ENCODE measurements at regions not wholly inside any gene's neighbourhood (a gene's known extent, or its start where the extent isn't known, plus 50 kb on each side); places are given as distances from the start of the nearest gene placed in this dataset.

DNA sequence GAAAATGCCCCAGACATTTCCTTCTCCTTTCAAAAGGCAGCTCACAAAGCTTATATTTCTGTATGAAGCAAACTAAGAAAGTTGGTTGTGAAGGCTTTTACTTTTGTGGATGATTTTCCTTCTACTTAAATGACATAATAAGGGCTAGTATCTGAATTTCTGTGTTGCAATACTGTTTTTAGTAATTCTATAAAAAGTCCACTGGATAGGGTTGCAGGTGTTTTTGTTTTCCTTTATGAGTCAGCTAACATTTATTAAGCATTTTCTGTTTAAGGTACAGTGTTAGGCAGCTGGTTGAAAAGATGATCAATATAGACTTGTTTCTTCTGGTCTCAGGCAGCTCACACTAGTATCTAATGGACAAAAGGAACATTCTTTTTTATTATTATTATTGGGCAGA lies 722.2 kb downstream of the RWDD3 start:
- Histone ChIP-seq H3K79me2 (ENCODE audit: insufficient read depth) (no peaks in the 10 kb centered on the region), H3F3A (replicated peaks; ENCODE audit: insufficient read depth) (no peaks in the 10 kb centered on the region)
- CTCF ChIA-PET, result no interaction called here

DNA sequence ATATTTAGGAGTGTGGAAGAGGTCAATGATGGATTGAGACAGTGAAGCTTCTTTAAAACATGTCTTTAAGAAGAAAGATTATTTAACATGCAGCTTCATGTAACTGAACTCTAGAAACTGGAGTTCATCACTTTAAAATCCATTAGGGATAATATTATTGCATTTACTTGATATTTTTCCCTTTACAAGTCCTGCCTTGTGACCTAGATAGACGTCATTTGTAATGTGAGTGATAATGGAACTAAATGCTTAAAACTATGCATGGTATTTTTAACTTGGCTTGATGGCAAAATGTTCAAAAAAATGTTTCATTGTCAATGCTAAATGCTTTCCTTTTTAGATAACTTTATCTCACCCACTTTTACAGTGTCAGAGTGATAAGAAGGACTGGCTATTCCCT lies 723.7 kb downstream of the RWDD3 start:
- POLR2A ChIA-PET, result no interaction called here

More for the DNA sequence above, 722.2 kb downstream of the RWDD3 start:
- H3K4me3 ChIP-seq (ENCODE audit: low read depth in 2 of 2, low read length in 1 of 2), result no peak overlapping the region
- peaks cover 0 to 3% of the 10 kb centered on the region in 2 experiments; a peak in 2 of 4 replicates for H3K4me1 ChIP-seq (ENCODE audit: control insufficient read depth in 1 of 2, insufficient read depth in 2 of 2, low read depth in 1 of 2, low read length in 1 of 2)
- H3K4me2 ChIP-seq, result no peak overlapping the region
- no peak overlapping the region for H2AFZ ChIP-seq (ENCODE audit: low read depth)
- no peaks in the 10 kb centered on the region for H3K9me3 ChIP-seq
- no peaks in the 10 kb centered on the region for H3K9me2 ChIP-seq
- POLR2A ChIA-PET, result no interaction called here
- no peak overlapping the region for H3K9ac ChIP-seq
- no peaks in the 10 kb centered on the region for H3K27me3 ChIP-seq (ENCODE audit: insufficient read depth)
- no peak for DNase-seq
- H4K20me1 ChIP-seq (ENCODE audit: insufficient read depth), result no peaks in the 10 kb centered on the region
- no peaks in the 10 kb centered on the region for H3K36me3 ChIP-seq (replicated peaks in 1 of 2; ENCODE audit: control insufficient read depth in 1 of 2, insufficient read depth in 2 of 2, low read length in 1 of 2)
- H3K27ac ChIP-seq (ENCODE audit: low read depth in 2 of 2, low read length in 1 of 2), result no peak overlapping the region
- TF ChIP-seq POLR2AphosphoS5 (IDR thresholded peaks at IDR 0.05; ENCODE audit: low read depth, low read length) (no peak), YY1 (IDR thresholded peaks at IDR 0.05; ENCODE audit: low read depth) (no peak), ZBTB33 (IDR thresholded peaks at IDR 0.05; ENCODE audit: borderline replicate concordance, low read depth) (no peak)

More for the DNA sequence above, 723.7 kb downstream of the RWDD3 start:
- no peak overlapping the region for H2AFZ ChIP-seq (ENCODE audit: low read depth)
- DNase-seq, result no peak
- H3K27ac ChIP-seq (ENCODE audit: low read depth in 2 of 2, low read length in 1 of 2), result no peak overlapping the region
- no peaks in the 10 kb centered on the region for H3K79me2 ChIP-seq (ENCODE audit: insufficient read depth)
- no peaks in the 10 kb centered on the region for H3K36me3 ChIP-seq (replicated peaks in 1 of 2; ENCODE audit: control insufficient read depth in 1 of 2, insufficient read depth in 2 of 2, low read length in 1 of 2)
- CTCF ChIA-PET, result interaction anchor here (0.9 to 1.0 kb wide), 2 partner anchors 9 to 380 kb away, joined by 3 read pairs; no protein-coding TSS in a partner anchor
- no peak overlapping the region for H3K9ac ChIP-seq
- no peak overlapping the region for H3K4me3 ChIP-seq (ENCODE audit: low read depth in 2 of 2, low read length in 1 of 2)
- peaks cover 0 to 3% of the 10 kb centered on the region in 2 experiments; a peak in 2 of 4 replicates for H3K4me1 ChIP-seq (ENCODE audit: control insufficient read depth in 1 of 2, insufficient read depth in 2 of 2, low read depth in 1 of 2, low read length in 1 of 2)
- H3K27me3 ChIP-seq (ENCODE audit: insufficient read depth), result no peaks in the 10 kb centered on the region
- no peaks in the 10 kb centered on the region for H3F3A ChIP-seq (replicated peaks; ENCODE audit: insufficient read depth)
- no peak overlapping the region for H3K4me2 ChIP-seq
- H4K20me1 ChIP-seq (ENCODE audit: insufficient read depth), result no peaks in the 10 kb centered on the region
- H3K9me3 ChIP-seq, result no peaks in the 10 kb centered on the region
- TF ChIP-seq PBX3 (IDR thresholded peaks at IDR 0.05) (no peak), MXI1 (IDR thresholded peaks at IDR 0.05; ENCODE audit: low read depth, low read length) (no peak), FOXM1 (IDR thresholded peaks at IDR 0.05; ENCODE audit: low read depth) (no peak), IRF3 (IDR thresholded peaks at IDR 0.05; ENCODE audit: low read depth, low read length) (no peak), CTCF (IDR thresholded peaks at IDR 0.05) (no peak), ZBTB33 (IDR thresholded peaks at IDR 0.05; ENCODE audit: borderline replicate concordance, low read depth) (no peak)
- TF ChIP-seq, protein P1, sequence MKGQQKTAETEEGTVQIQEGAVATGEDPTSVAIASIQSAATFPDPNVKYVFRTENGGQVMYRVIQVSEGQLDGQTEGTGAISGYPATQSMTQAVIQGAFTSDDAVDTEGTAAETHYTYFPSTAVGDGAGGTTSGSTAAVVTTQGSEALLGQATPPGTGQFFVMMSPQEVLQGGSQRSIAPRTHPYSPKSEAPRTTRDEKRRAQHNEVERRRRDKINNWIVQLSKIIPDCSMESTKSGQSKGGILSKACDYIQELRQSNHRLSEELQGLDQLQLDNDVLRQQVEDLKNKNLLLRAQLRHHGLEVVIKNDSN (IDR thresholded peaks at IDR 0.05; ENCODE audit: borderline replicate concordance, low read depth), result no peak
- H3K9me2 ChIP-seq, result no peaks in the 10 kb centered on the region
- WGBS (ENCODE audit: low lambda C conversion rate), result 22% methylated on average over 1 of the region's 1 CpG

Measured in SK-N-SH (cell line).